Activated CD4-positive, alpha-beta T cell treated with anti-CD3 and anti-CD28 coated beads, Interleukin-2, amount 10 ng/mL, durations not matched to agents 7 days and 5 days (primary cell): ENCODE measurements at regions not wholly inside any gene's neighbourhood (a gene's known extent, or its start where the extent isn't known, plus 50 kb on each side); places are given as distances from the start of the nearest gene placed in this dataset.

Source experiments
- CTCF ChIA-PET: fragments of 350-600 bp; sonication (Branson Sonifier 250); formaldehyde crosslinking; loops from one replicate; lab custom pipeline; 2021; ENCODE audit warnings: antibody characterized with exemption; lab: Charles Lee
- POLR2A ChIA-PET: fragments of 350-600 bp; sonication (Branson Sonifier 250); formaldehyde crosslinking; loops from one replicate; lab custom pipeline; 2021; ENCODE audit warnings: antibody characterized with exemption; lab: Charles Lee
- DNase-seq: peaks from one replicate; pipeline ENCODE4 v3.0.0-alpha.2; 2020
- H3K27ac Mint-ChIP-seq: one replicate; pipeline ENCODE4 v1.8.0; 2021; ENCODE audit warnings: mild to moderate bottlenecking, moderate library complexity, mixed read lengths
- H3K27me3 Mint-ChIP-seq: one replicate; pipeline ENCODE4 v1.8.0; 2021; ENCODE audit warnings: mixed read lengths
- H3K36me3 Mint-ChIP-seq: one replicate; pipeline ENCODE4 v1.8.0; 2021; ENCODE audit warnings: low read depth, mixed read lengths
- H3K4me1 Mint-ChIP-seq: one replicate; pipeline ENCODE4 v1.8.0; 2021; ENCODE audit warnings: mixed read lengths
- H3K4me3 Mint-ChIP-seq: one replicate; pipeline ENCODE4 v1.8.0; 2021; ENCODE audit warnings: mild to moderate bottlenecking, moderate library complexity, mixed read lengths
- H3K9me3 Mint-ChIP-seq: one replicate; pipeline ENCODE4 v1.8.0; 2021; ENCODE audit warnings: mixed read lengths

DNA sequence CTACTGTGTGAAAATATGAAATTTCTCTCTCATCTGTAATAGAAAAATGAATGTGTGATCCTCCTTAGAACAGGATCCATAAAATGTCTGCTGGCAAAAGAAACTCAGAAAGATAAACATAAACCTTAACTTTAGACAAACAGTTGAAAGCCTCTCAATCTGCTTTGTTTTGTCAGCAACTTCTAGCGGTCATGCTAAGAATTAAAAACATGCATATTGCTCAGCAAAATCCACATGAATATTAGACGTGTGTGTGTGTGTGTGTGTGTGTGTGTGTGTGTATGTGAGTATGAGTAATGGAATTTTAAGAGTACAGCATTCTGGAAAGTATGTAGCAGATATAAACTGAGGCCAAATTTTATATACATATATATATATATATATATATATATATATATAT is 1779.2 kb upstream of the MIR17HG start:
- Mint-ChIP-seq H3K9me3 (peaks cover 6% of the 10 kb centered on the region), H3K4me3 (no peak overlapping the region), H3K27me3 (no peaks in the 10 kb centered on the region), H3K4me1 (no peaks in the 10 kb centered on the region), H3K36me3 (no peaks in the 10 kb centered on the region), H3K27ac (no peak overlapping the region)
- ChIA-PET POLR2A (no interaction called here), CTCF (no interaction called here)
- DNase-seq, result no peak

DNA sequence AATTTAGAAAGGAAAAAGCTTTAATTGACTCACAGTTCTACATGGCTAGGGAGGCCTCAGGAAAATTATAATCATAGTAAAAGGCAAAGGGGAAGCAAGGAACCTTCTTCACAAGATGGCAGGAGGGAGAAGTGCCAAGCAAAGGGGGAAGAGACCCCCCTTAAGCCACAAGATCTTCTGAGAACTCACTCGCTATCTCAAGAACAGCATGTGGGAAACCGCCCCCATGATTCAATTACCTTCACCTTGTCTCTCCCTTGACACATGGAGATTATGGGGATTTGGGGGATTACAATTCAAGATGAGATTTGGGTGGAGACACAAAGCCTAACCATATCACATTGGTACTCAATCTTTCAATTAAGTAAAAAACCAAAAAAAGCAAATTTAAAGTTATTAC is 1778.7 kb upstream of the MIR17HG start:
- ChIA-PET CTCF (no interaction called here), POLR2A (no interaction called here)
- DNase-seq, result no peak
- Mint-ChIP-seq H3K27ac (no peak overlapping the region), H3K4me3 (no peak overlapping the region), H3K4me1 (no peaks in the 10 kb centered on the region), H3K27me3 (no peaks in the 10 kb centered on the region), H3K36me3 (no peaks in the 10 kb centered on the region), H3K9me3 (peaks cover 6% of the 10 kb centered on the region)

DNA sequence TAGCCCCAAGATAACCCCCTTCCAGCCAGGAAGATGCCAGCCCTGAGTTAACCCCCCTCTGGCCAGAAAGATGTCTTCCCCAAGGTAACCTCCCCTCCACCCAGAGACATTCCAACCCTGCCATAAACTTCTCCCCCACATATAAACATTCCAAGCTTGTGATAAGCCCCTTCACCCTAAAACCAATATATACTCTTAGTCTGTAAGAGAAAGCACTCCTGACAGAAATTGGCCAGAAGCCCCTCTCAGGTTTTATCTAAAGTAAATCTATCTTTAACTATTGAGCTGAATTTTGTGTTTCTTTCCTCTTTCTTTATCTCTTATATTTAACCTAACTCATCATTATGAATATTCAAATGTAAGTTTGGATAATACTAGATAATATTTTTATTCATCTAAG is 1775.8 kb upstream of the MIR17HG start:
- Mint-ChIP-seq H3K4me3 (no peak overlapping the region), H3K9me3 (peaks cover 11% of the 10 kb centered on the region), H3K27me3 (no peaks in the 10 kb centered on the region), H3K36me3 (no peaks in the 10 kb centered on the region), H3K4me1 (no peaks in the 10 kb centered on the region), H3K27ac (no peak overlapping the region)
- ChIA-PET POLR2A (no interaction called here), CTCF (no interaction called here)
- no peak for DNase-seq

DNA sequence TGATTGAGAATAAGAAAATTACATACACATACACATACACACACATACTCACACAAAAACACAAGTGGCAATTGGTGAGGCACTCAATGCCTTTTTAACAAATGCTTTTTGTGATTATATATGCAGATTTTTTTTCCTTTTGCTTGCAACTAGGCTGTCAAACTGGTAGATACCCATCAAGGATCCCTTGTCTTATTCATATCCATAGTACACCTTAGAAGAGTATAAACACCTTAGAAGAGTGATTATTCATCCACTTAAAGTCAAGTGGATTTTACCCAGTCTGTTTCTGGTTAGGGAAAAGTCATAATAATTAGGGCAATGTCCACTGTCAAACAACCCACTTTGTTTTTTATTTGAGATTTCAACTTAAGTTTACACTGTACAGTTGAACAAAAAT is 1773.4 kb upstream of the MIR17HG start:
- Mint-ChIP-seq H3K9me3 (peaks cover 11% of the 10 kb centered on the region), H3K27me3 (no peaks in the 10 kb centered on the region), H3K4me3 (no peak overlapping the region), H3K4me1 (no peaks in the 10 kb centered on the region), H3K27ac (no peak overlapping the region), H3K36me3 (no peaks in the 10 kb centered on the region)
- CTCF ChIA-PET, result no interaction called here
- POLR2A ChIA-PET, result no interaction called here
- DNase-seq, result no peak

DNA sequence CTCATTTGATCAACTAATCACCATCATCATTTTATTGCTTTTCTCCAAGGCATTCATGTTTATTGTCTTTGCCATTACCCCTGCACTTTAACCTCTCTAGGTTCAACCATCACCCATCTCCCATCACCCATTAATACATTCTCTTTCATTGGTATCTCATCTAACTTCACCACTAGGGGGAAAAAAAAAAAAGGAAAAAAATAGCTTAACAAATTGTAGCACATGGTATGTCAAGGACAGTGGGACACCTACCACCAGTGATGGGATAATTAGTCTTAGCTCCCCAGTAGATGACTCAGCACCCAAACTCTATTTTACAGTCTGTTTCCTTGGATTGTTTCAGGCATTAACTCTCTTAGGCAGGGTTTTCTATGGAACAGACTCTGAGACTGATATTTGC is 1770.2 kb upstream of the MIR17HG start:
- no peaks in the 10 kb centered on the region for H3K27me3 Mint-ChIP-seq
- no peaks in the 10 kb centered on the region for H3K4me1 Mint-ChIP-seq
- no peaks in the 10 kb centered on the region for H3K36me3 Mint-ChIP-seq
- no peak for DNase-seq
- ChIA-PET POLR2A (no interaction called here), CTCF (no interaction called here)
- H3K27ac Mint-ChIP-seq, result no peak overlapping the region
- peaks cover 7% of the 10 kb centered on the region for H3K9me3 Mint-ChIP-seq
- H3K4me3 Mint-ChIP-seq, result no peak overlapping the region

DNA sequence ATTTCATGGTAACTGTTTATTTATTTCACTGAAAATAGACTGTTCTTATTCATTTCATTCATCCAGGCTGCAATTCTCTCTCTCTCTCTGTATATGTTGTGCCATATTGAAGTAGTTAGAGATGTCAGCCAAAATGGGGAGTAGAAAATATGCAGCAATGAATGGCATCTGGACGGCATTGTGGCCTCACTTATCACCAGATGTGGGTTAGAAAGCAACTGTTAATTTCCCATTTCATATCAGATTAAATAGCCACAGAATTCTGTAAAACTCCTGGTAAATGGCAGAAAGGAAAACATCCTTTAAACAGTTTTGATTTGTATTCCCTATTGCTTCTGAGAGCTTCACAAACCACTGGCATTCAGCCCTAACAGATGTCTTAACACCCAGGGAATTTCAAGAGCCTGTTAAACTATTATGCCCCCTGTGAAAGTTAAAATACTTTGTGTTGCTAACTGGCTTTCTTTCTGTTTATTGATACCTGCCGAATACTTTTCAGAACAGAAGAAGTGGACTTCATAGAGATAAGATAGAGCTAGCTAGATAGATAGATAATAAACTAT is 1763.3 kb upstream of the MIR17HG start:
- no peaks in the 10 kb centered on the region for H3K36me3 Mint-ChIP-seq
- no peaks in the 10 kb centered on the region for H3K27me3 Mint-ChIP-seq
- DNase-seq, result no peak
- ChIA-PET POLR2A (no interaction called here), CTCF (no interaction called here)
- no peaks in the 10 kb centered on the region for H3K4me1 Mint-ChIP-seq
- H3K27ac Mint-ChIP-seq, result no peak overlapping the region
- H3K9me3 Mint-ChIP-seq, result no peaks in the 10 kb centered on the region
- no peak overlapping the region for H3K4me3 Mint-ChIP-seq

DNA sequence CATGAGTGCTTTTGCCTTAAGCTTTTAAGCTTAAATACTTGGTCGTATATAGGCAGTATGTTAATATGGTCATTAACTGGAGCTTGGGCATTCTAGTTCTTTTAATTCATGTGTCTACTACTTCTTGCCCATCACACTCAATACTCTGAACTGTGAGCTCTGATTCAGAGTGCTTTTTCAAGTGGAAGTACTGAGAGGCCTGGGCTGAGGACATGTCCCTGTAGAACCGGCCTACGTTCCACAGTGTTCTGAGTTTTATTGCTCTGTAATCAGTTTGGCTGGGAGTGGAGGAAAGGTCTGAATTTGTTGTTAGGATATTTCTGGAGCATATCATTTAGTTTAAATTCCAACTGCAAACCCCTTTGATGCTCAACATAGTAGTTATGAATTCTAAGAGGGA is 1744.8 kb upstream of the MIR17HG start:
- no peaks in the 10 kb centered on the region for H3K27me3 Mint-ChIP-seq
- POLR2A ChIA-PET, result no interaction called here
- H3K36me3 Mint-ChIP-seq, result no peaks in the 10 kb centered on the region
- no peak overlapping the region for H3K4me3 Mint-ChIP-seq
- no peaks in the 10 kb centered on the region for H3K4me1 Mint-ChIP-seq
- H3K9me3 Mint-ChIP-seq, result peaks cover 4% of the 10 kb centered on the region
- CTCF ChIA-PET, result no interaction called here
- no peak for DNase-seq
- H3K27ac Mint-ChIP-seq, result no peak overlapping the region

DNA sequence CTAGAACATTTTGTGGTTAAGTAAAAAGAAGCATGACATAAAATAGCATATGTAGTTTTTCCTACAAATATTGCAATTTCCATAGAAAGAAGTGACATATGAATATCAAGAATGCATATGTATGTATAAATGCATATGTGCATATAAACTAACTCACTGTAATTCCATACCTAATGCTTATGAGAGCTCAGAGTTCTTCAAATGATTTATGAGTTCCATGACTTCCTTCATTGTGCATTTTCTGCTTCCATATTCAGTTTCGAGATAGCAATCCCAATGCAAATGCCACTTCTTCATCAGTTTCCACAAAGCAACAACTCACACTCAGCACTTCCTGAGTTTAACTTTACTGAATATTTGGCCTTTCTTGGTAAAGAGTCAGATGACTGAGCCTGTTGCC is 1744.3 kb upstream of the MIR17HG start:
- DNase-seq, result no peak
- CTCF ChIA-PET, result no interaction called here
- POLR2A ChIA-PET, result no interaction called here
- Mint-ChIP-seq H3K9me3 (peaks cover 4% of the 10 kb centered on the region), H3K27ac (no peak overlapping the region), H3K4me1 (no peaks in the 10 kb centered on the region), H3K27me3 (no peaks in the 10 kb centered on the region), H3K36me3 (no peaks in the 10 kb centered on the region), H3K4me3 (no peak overlapping the region)

DNA sequence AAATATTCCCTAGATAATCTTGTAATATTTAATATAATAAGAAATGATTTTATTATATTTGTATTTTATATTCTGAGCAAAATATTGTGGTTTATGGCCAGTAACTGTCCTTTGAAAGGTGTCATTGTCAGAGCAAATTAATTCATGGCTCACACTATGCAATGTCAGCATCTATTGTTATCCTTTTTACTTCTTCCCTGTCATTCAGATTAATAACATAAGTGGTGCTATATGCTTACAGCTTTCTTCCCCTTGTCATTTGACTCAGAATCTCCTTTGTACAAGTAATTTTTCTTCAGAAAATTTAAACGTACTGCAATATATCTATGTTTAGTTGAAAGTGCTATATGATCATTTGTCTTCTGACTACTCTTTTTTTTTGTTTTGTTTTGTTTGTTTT is 1738.2 kb upstream of the MIR17HG start:
- Mint-ChIP-seq H3K27ac (no peak overlapping the region), H3K27me3 (no peaks in the 10 kb centered on the region), H3K36me3 (no peaks in the 10 kb centered on the region), H3K9me3 (peaks cover 6% of the 10 kb centered on the region), H3K4me1 (no peaks in the 10 kb centered on the region), H3K4me3 (no peak overlapping the region)
- DNase-seq, result no peak
- CTCF ChIA-PET, result no interaction called here
- POLR2A ChIA-PET, result no interaction called here

DNA sequence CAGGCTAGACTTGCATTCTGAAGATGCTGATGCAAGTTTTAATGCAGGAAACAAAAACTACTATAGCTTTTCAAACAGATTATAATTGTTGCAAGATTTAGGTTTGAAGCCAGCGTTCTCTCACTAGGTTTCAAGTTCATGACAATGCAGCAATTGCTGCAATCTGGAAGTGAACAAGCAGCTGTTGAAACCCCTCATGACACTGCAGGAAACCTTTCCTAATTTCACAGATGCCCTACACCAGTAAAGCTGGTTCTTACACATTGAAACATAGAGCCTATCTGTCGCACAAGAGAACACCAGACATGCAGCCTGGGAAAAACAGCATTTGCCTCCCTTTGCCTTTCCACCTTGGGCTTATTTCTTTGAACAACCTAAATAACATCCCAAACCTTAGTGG is 1737.2 kb upstream of the MIR17HG start:
- ChIA-PET CTCF (no interaction called here), POLR2A (no interaction called here)
- no peak for DNase-seq
- Mint-ChIP-seq H3K36me3 (no peaks in the 10 kb centered on the region), H3K4me3 (no peak overlapping the region), H3K9me3 (peaks cover 5% of the 10 kb centered on the region), H3K4me1 (no peaks in the 10 kb centered on the region), H3K27me3 (no peaks in the 10 kb centered on the region), H3K27ac (no peak overlapping the region)

DNA sequence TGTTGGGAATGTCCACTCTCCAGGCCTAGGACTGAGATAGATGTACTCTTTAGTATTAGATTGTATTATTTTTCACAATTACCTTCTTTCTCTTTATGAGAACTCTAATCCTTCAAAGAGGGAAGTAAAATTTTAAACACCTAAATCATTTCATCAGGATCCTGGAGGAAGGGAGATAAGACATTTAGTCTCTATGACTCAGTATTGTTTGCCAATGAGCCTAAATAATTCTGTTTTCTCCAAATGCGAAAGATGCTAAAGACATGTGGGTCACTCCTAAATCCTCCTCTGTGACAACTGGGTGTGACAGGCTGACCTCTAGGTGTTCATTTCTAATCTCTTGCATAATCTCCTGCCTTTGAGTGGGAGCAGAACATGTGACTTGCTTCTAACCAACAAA is 1736.6 kb upstream of the MIR17HG start:
- Mint-ChIP-seq H3K36me3 (no peaks in the 10 kb centered on the region), H3K27ac (no peak overlapping the region), H3K4me1 (no peaks in the 10 kb centered on the region), H3K27me3 (no peaks in the 10 kb centered on the region), H3K9me3 (peaks cover 3% of the 10 kb centered on the region), H3K4me3 (no peak overlapping the region)
- ChIA-PET CTCF (no interaction called here), POLR2A (no interaction called here)
- DNase-seq, result no peak

DNA sequence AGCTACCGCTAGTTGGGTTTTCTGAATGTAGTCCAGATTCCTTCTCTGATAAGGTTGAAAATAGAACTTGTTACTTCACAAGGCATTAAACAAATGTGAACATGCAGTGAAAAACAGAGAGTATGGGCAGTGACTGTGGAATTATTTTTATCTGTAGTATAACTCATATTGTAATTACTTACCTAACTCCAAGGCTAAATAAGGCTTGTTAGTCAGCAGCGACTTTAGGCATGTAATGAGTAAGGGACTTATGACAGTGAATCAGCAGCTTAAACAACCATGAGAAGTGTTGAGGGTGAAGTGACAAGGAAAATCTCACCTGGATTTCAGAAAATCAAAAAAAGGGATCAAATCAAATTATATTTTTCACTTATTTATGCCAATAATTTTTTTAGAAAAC is 1719.5 kb upstream of the MIR17HG start:
- Mint-ChIP-seq H3K27ac (no peak overlapping the region), H3K27me3 (no peaks in the 10 kb centered on the region), H3K4me1 (no peaks in the 10 kb centered on the region), H3K4me3 (no peak overlapping the region), H3K36me3 (no peaks in the 10 kb centered on the region), H3K9me3 (no peaks in the 10 kb centered on the region)
- POLR2A ChIA-PET, result no interaction called here
- CTCF ChIA-PET, result no interaction called here
- DNase-seq, result no peak

DNA sequence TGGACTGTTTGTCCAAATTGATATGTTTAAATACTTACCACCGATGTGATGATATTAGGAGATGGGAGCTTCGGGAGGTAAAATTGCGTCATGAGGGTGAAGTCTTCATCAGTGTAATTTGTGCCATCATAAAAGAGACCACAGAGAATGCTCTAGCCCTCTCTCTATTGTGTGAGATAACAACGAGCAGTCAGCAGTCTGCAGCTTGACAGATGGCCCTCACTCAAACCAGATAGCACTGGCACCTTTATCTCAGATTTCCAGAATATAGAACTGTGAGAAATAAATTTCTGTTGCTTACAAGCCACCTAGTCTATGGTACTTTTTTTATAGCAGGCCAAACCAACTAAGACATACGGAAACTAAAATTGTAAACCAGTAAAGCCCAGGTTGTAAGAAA is 1718.9 kb upstream of the MIR17HG start:
- CTCF ChIA-PET, result no interaction called here
- no peaks in the 10 kb centered on the region for H3K27me3 Mint-ChIP-seq
- DNase-seq, result no peak
- no peaks in the 10 kb centered on the region for H3K4me1 Mint-ChIP-seq
- POLR2A ChIA-PET, result no interaction called here
- H3K27ac Mint-ChIP-seq, result no peak overlapping the region
- no peaks in the 10 kb centered on the region for H3K9me3 Mint-ChIP-seq
- no peaks in the 10 kb centered on the region for H3K36me3 Mint-ChIP-seq
- H3K4me3 Mint-ChIP-seq, result no peak overlapping the region

DNA sequence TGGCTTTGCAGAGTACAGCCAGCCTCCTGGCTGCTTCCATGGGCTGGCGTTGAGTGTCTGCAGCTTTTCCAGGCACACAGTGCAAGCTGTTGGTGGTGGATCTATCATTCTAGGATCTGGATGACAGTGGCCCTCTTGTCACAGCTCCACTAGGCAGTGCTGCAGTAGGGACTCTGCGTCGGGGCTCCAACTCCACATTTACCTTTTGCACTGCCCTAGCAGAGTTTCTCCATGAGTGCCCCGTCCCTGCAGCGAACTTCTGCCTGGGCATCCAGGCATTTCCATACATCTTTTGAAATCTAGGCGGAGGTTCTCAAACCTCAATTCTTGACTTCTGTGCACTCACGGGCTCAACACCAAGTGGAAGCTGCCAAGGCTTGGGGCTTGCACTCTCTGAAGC is 1697.3 kb upstream of the MIR17HG start:
- POLR2A ChIA-PET, result no interaction called here
- H3K4me1 Mint-ChIP-seq, result no peaks in the 10 kb centered on the region
- no peak for DNase-seq
- H3K36me3 Mint-ChIP-seq, result no peaks in the 10 kb centered on the region
- CTCF ChIA-PET, result no interaction called here
- no peak overlapping the region for H3K27ac Mint-ChIP-seq
- no peak overlapping the region for H3K4me3 Mint-ChIP-seq
- H3K27me3 Mint-ChIP-seq, result no peaks in the 10 kb centered on the region
- H3K9me3 Mint-ChIP-seq, result peaks cover 12% of the 10 kb centered on the region
